NCI-H748 (cell line): ENCODE measurements at regions not wholly inside any gene's neighbourhood (a gene's known extent, or its start where the extent isn't known, plus 50 kb on each side); places are given as distances from the start of the nearest gene placed in this dataset.
"Not testable (repeated sequence)": the region's sequence is repeated elsewhere in the genome, so short reads cannot be mapped to it uniquely, and the experiment has no call there.

ENCODE experiments used
- DNase-seq: peaks from one replicate; lab custom pipeline; 2025; ENCODE audit not compliant: unreplicated experiment; lab: John Stamatoyannopoulos, UW

GRCh38 chr10:47165168-47165710 lies 134.8 kb upstream of the GDF10 start:
- DNase-seq: no peak

DNA sequence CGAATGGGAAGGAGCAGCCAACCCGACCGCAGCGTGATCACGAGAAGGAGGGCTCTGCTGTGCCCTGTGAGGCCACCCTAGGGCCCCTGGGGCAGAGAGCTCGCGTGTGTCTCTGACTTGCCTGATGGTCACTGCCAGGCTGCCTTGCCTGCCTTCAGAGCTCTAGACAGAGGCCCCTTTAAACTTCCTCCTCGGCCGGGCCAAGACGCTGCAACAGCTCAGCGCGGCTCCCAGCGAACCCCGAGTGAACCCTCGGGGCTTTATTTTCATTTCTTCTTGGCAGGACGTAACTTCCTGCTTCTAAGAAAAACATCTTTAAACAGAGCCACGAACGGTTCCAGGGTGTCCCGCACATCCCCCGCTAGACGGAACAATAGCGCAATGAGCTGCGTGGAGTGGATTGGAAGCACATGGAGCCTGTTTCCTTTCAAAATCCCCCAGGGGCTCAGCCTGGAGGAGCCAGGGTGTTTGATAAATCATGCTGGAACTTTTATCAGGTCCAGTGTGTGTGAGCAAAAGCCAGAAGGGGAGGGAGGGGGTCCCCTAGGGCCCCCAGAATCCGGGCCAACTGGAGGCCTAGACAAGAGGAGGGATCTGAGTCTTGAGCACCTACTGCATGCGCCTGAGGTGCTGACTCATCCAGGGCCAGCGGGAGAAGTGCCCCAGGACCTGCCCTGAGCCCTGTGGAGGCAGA lies 134.1 kb upstream of the GDF10 start:
- DNase-seq: no peak

DNA sequence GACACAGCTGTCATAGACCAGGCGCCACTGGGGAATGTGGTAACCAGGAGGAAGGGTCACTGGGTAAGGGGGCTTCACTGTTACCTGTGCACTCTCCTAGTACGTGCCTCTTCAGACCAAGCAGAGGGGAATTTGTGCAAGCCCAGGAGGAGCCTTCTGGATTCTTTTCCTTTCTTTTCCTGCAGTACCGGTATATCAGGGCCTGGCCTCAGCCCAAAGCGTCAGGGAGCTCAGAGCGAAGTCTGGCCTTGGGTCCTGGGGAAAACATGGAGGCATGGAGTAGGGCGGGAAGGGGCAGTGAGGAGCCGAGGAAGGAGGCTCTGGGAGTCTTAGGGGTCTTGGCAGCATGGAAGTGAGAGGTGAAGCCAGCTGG lies 133.6 kb upstream of the GDF10 start:
- DNase-seq: no peak

DNA sequence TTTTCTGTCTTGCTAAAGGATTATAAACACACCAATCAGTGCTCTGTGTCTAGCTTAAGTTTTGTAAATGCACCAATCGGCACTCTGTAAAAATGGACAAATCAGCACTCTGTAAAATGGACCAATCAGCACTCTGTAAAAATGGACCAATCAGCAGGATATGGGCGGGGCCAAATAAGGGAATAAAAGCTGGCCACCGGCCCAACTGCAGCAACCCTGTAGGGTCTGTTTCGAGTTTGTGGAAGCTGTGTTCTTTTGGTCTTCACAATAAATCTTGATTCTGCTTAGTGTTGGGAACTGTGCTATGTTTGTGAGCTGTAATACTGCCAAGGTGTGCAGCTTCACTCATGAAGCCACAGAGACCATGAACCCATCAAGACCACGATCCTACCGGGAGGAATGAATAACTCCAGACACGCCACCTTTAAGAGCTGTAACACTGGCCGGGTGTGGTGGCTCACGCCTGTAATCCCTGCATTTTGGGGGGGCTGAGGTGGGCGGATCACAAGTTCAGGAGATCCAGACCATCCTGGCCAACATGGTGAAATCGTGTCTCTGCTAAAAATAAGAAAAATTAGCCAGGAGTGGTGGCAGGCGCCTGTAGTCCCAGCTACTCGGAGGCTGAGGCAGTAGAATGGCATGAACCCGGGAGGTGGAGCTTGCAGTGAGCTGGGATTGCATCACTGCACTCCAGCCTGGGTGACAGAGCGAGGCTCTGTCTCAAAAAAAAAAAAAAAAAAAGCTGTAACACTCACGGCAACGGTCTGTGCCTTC lies 133.0 kb upstream of the GDF10 start:
- not testable (repeated sequence) for DNase-seq

GRCh38 chr10:47167591-47167990 lies 132.4 kb upstream of the GDF10 start:
- DNase-seq: no peak

GRCh38 chr10:47169581-47169980 lies 130.4 kb upstream of the GDF10 start:
- DNase-seq: no peak

DNA sequence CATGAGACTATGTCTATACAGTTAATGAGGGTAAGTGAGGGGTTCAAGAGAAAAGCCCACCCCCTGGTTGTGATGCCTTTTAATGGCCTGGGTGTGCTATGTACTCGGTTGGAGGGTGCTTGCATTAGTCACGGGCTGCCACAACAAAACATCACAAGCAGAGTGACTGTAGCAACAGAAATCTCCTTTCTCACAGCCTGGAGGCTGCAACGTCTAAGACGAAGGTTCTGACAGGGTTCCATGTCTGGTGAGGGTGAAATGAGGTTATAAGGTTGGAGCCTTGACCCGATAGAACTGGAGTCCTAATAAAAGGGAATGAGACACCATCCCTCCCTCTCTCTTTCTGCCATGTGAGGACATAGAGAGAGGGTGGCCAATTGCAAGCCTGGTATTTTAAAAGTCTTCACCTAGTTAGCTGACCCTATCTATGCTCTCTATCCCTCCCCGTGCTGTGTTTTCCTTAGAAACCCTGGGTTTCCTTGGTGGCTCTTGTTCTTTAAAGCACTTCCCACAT lies 126.0 kb upstream of the GDF10 start:
- no peak for DNase-seq

DNA sequence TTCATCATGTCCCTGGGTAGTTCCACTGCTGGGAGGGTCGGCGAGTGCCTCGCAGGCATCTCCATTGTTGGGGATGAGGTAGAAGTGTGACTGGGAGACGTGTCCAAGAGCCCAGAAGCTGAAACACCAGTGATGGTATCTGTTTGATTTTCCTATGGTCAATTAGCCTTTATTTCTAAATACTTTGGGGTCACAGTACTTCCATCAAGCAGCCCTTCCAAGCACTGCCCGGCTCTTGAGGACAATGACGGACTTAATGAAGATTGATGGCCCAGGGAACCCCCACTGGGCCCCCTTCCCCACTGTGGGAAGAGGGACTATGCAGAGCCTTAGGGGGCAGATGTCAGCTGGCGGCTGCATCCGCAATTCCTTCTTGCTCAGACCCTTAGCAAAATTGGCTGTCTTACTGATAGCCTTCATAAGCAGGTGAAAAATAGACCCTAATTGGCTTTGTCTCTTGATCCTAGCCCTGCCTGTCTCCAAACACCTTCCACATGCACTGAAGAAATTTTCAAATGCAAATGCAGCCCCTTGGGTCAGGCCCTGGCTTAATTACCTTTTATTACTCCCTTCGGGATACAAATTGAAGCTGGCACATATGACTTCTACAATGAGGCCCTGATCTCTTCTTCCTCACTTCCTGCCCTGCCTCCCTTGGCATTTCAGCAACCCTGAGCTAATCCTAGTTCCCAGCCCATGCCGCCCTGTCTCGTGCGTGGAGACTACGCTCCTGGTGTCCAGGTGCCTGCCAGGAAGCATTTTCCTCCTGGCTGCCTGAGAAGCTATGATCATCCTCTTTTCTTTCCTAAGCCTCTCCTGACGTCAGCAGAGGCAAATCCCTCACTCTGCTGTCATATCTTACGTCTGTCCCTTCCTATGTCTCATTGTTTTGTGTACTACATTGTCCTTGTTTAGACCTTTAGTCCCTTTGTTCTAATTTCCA lies 124.5 kb upstream of the GDF10 start:
- no peak for DNase-seq

GRCh38 chr10:47176206-47176902 lies 123.6 kb upstream of the GDF10 start:
- DNase-seq: no peak

DNA sequence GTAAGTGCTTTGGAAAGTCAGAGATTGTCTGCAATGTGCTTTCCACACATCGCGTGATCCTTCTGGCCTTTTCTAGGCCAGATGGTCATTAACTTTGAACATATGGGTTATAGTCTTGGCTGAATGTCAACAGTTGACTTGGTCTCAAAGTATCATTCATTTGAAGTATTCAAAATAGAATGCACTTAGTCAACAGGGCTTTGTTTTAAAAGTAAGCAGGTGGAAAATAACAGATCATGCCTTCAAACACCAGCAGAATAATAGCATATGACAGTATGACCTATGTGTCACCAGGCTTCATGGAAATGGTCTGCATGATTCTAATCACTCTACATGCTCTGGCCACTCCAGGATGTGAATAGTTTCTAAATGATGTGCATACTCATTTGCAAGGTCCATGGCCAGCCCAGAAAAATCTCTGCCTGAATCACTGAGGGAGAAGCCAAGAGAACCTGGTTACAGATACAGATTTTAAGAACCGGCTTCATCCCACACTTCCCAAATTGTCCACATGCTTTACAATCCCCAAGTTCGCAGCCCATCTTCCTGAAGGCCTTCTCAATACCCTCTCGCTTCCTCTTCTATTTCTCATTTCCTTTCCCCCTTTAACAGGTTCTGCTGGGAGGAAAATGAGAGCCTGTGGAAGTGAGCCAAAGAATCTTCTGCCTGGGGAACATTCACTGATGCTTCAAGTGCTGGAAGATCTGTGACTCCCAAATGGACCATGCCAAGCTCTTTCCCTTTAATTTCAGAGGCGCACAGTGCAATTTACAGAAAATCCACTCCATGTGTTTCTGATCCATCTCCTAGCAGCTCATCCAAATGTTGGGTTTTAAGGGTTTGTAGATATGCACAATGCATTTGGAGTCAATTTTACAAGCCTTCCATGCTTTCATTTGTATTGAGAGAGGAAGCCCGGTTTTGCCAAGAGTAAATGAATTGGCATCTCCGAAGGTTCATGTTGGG lies 122.8 kb upstream of the GDF10 start:
- no peak for DNase-seq

DNA sequence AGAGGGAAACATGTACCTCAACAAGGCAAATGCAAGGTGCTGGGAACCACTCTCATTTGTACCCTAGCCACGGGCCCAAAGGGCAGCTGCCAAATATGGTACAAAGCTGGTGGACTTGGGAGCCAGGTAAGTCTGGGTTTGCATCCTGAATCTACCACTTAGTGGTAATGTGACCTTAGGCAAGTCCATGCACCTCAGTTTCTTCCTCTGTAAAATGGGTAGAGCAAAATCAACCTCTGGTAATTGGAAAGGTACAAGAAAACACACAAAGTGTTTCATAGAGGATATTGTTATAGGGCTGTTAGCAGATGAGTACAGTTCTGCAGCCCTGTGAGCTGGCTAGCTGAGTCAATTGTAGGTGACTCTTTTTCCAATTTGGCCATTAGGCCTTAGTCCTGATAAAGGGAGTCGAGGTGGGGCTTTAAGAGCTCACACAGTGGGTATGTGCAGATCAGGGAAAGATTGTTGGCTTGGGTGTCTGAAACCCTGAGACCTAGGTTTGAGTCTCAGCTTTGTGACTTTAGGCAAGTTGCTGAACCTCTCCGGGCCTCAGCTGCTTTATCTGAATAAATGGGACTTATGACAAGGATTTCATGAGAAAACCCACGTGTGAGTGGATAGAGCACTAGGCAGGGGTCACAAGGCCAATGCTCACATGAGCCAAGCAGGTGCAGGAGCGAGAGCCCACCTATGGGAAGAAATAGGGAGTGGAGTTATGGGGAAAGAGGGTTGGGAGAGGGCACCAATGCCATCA lies 121.3 kb upstream of the GDF10 start:
- no peak for DNase-seq

- DNase-seq: no peak
Observed at GRCh38 chr10:47179291-47179647, 120.7 kb upstream of the GDF10 start.

- peak; percentile 3 for DNase-seq
Observed at GRCh38 chr10:47181052-47181849, 118.7 kb upstream of the GDF10 start.

- DNase-seq: no peak
Observed at GRCh38 chr10:47182934-47183703, 116.9 kb upstream of the GDF10 start.

- no peak for DNase-seq
Observed at GRCh38 chr10:47183704-47184041, 116.3 kb upstream of the GDF10 start.

GRCh38 chr10:47184273-47184672 lies 115.7 kb upstream of the GDF10 start:
- no peak for DNase-seq

DNA sequence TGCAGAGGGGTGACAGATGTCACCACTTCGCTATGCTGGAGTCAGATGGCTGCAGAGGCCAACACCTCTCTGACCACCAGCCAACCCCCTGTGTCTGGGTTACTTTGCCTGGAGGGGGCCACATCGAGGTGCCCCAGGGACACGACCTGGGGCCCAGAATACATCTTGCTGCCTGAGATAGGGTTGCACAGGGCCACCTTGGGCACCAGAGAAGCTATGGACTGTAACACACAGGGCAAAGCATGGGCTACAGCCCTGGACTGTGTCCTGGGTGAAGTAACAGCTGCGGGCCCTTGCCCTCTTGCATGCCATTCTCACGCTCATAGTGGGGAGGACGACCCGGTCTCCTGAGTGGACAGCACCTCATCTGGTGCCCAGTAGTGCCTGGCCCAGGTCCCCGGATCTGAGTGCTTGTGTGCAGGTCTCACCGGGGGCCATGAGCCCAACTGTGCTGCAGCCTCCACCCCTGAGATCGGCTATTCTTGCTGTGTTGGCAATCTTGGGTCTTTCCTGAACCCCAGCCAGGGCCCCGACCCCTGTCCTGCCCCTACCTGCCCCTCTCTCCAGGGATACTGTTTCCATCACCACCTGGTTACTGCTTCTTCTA lies 115.2 kb upstream of the GDF10 start:
- DNase-seq: no peak
